ENCODE measurements at regions not wholly inside any gene's neighbourhood (a gene's known extent, or its start where the extent isn't known, plus 50 kb on each side); places are given as distances from the start of the nearest gene placed in this dataset.

DNA sequence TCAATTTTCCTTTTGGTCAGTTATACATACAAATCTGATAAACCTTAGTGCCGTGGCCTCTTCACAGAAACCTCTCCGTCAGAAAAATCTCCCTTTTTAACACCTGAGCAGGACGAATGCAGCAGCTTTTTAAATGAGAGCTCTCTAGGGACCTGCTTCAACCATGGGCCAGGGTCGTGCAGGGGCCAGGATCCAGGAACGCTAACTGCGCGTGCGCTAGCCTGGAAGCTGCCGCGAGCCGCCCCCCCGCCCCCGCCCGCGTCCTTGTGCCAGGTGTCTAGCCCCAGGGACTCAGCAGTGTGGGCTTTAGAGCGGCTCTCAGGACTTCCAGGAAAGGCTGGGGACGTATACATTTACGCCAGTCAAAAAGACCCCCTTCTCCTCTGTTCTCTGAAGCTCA lies 136.8 kb upstream of the FMN2 start:
- no peak for TF ChIP-seq POLR2AphosphoS5 (IDR thresholded peaks at IDR 0.05)
- TF ChIP-seq, protein P1, sequence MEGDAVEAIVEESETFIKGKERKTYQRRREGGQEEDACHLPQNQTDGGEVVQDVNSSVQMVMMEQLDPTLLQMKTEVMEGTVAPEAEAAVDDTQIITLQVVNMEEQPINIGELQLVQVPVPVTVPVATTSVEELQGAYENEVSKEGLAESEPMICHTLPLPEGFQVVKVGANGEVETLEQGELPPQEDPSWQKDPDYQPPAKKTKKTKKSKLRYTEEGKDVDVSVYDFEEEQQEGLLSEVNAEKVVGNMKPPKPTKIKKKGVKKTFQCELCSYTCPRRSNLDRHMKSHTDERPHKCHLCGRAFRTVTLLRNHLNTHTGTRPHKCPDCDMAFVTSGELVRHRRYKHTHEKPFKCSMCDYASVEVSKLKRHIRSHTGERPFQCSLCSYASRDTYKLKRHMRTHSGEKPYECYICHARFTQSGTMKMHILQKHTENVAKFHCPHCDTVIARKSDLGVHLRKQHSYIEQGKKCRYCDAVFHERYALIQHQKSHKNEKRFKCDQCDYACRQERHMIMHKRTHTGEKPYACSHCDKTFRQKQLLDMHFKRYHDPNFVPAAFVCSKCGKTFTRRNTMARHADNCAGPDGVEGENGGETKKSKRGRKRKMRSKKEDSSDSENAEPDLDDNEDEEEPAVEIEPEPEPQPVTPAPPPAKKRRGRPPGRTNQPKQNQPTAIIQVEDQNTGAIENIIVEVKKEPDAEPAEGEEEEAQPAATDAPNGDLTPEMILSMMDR (IDR thresholded peaks at IDR 0.05), result no peak
- no peak for TF ChIP-seq POLR2A (IDR thresholded peaks at IDR 0.05)
